ENCODE measurements at regions not wholly inside any gene's neighbourhood (a gene's known extent, or its start where the extent isn't known, plus 50 kb on each side); places are given as distances from the start of the nearest gene placed in this dataset.

- TF ChIP-seq POLR2A (IDR thresholded peaks at IDR 0.05) (no peak), CTCF (IDR thresholded peaks at IDR 0.05) (no peak)
- Histone ChIP-seq H3K27ac (no peak overlapping the region), H3K27me3 (no peaks in the 10 kb centered on the region), H3K4me3 (no peak overlapping the region), H3K4me1 (replicated peaks in 1 of 2) (no peaks in the 10 kb centered on the region), H3K36me3 (replicated peaks in 1 of 2) (no peaks in the 10 kb centered on the region), H3K9me3 (replicated peaks in 1 of 3) (no peaks in the 10 kb centered on the region)
- WGBS, 4 donors = 69 to 94% (median 89%) methylated on average over 4 of the region's 4 CpGs
- intact Hi-C loops (cut with DNase I) = no loop called here
- DNase-seq = no peak
Measured at GRCh38 chr2:160889439-160890170, 270.6 kb upstream of the TANK start.

- 89 to 96% (median 93%) methylated on average over 3 of the region's 3 CpGs for WGBS, 4 donors
- H3K27ac ChIP-seq = no peak overlapping the region
- intact Hi-C loops (cut with DNase I) = no loop called here
- H3K9me3 ChIP-seq (replicated peaks in 1 of 3) = no peaks in the 10 kb centered on the region
- DNase-seq = no peak
- no peak for TF ChIP-seq POLR2A (IDR thresholded peaks at IDR 0.05)
- TF ChIP-seq CTCF (IDR thresholded peaks at IDR 0.05) = no peak
- H3K4me3 ChIP-seq = no peak overlapping the region
- no peaks in the 10 kb centered on the region for H3K36me3 ChIP-seq (replicated peaks in 1 of 2)
- H3K27me3 ChIP-seq = no peaks in the 10 kb centered on the region
- no peaks in the 10 kb centered on the region for H3K4me1 ChIP-seq (replicated peaks in 1 of 2)
Measured at GRCh38 chr2:160890667-160891352, 269.4 kb upstream of the TANK start.

DNA sequence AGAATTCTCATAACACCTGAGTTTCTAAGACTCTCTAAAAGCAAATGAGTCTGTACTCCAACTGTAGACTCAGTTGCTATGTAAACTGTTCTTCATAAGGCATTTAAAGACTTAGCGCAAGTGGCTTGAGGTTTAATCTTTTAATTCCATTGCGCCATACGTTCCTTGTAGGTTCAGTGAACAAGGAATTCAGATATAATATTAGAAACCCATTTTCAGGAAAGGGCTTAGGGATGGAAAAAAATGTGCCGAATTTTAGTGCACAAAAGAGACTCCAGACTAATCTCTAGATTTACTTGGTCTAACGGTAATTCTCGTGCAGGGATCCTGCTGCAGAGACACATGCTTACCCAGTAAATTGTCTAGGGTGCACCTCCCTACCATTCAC lies 268.9 kb upstream of the TANK start:
- no peak for DNase-seq

DNA sequence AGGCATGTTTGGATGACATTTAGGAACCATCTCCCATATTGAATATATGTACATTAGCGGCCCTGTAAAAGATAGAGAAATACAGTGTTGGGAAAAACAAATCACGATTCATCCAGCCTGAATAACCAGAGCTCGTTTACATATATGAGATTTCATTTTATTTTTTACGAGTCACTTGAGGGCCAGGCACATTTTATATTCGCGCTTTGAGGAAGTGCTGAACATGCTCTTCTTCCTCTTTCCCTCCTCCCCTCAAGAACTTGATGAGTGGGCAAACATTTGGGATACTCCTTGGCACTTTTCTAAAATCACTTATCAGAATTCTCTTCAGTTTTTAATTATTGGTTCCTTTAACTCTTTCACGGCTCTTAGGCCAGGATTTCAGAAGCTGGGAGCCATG lies 268.0 kb upstream of the TANK start:
- WGBS, 4 donors = 51 to 87% (median 78%) methylated on average over 7 of the region's 7 CpGs
- Histone ChIP-seq H3K9me3 (replicated peaks in 1 of 3) (no peaks in the 10 kb centered on the region), H3K27me3 (no peaks in the 10 kb centered on the region), H3K27ac (no peak overlapping the region), H3K4me1 (replicated peaks in 1 of 2) (no peaks in the 10 kb centered on the region), H3K36me3 (replicated peaks in 1 of 2) (no peaks in the 10 kb centered on the region), H3K4me3 (no peak overlapping the region)
- intact Hi-C loops (cut with DNase I) = no loop called here
- no peak for TF ChIP-seq POLR2A (IDR thresholded peaks at IDR 0.05)
- no peak for TF ChIP-seq CTCF (IDR thresholded peaks at IDR 0.05)
- DNase-seq = no peak

More for the DNA sequence above, 268.9 kb upstream of the TANK start:
- H3K4me1 ChIP-seq (replicated peaks in 1 of 2) = no peaks in the 10 kb centered on the region
- no peak overlapping the region for H3K4me3 ChIP-seq
- no peak overlapping the region for H3K27ac ChIP-seq
- no peaks in the 10 kb centered on the region for H3K36me3 ChIP-seq (replicated peaks in 1 of 2)
- intact Hi-C loops (cut with DNase I) = no loop called here
- TF ChIP-seq POLR2A (IDR thresholded peaks at IDR 0.05) (no peak), CTCF (IDR thresholded peaks at IDR 0.05) (no peak)
- 93 to 96% (median 95%) methylated on average over 6 of the region's 6 CpGs for WGBS, 4 donors
- no peaks in the 10 kb centered on the region for H3K27me3 ChIP-seq
- H3K9me3 ChIP-seq (replicated peaks in 1 of 3) = no peaks in the 10 kb centered on the region
